Chondrocyte (in vitro differentiated cells): ENCODE measurements at regions not wholly inside any gene's neighbourhood (a gene's known extent, or its start where the extent isn't known, plus 50 kb on each side); places are given as distances from the start of the nearest gene placed in this dataset.

Source experiments
- DNase-seq: peaks from one replicate; pipeline ENCODE4 v3.0.0; 2021; ENCODE audit warnings: mixed read lengths, low spot score
- H3K27ac Mint-ChIP-seq: one replicate; pipeline ENCODE4 v1.8.0; 2021; ENCODE audit warnings: mild to moderate bottlenecking, moderate library complexity, mixed read lengths; ENCODE audit not compliant: unreplicated experiment
- H3K27me3 Mint-ChIP-seq: 2 replicates; pipeline ENCODE4 v1.8.0; 2021; ENCODE audit warnings: low read depth, mixed read lengths
- H3K36me3 Mint-ChIP-seq: 2 replicates; pipeline ENCODE4 v1.8.0; 2021; ENCODE audit warnings: low read depth, mixed read lengths
- H3K4me1 Mint-ChIP-seq: 2 replicates; pipeline ENCODE4 v1.8.0; 2021; ENCODE audit warnings: low read depth, mild to moderate bottlenecking, mixed read lengths
- H3K4me3 Mint-ChIP-seq: one replicate; pipeline ENCODE4 v1.8.0; 2021; ENCODE audit warnings: mild to moderate bottlenecking, moderate library complexity, mixed read lengths; ENCODE audit not compliant: unreplicated experiment
- H3K9me3 Mint-ChIP-seq: 2 replicates; pipeline ENCODE4 v1.8.0; 2021; ENCODE audit warnings: low read depth, mixed read lengths
- TF ChIP-seq, protein P1 (sequence below): fragments of 200-600 bp; sonication (generic); IDR thresholded peaks from 2 replicates; pipeline ENCODE4 v1.5.0; 2021; ENCODE audit warnings: antibody characterized with exemption, mild to moderate bottlenecking, moderate library complexity

DNA sequence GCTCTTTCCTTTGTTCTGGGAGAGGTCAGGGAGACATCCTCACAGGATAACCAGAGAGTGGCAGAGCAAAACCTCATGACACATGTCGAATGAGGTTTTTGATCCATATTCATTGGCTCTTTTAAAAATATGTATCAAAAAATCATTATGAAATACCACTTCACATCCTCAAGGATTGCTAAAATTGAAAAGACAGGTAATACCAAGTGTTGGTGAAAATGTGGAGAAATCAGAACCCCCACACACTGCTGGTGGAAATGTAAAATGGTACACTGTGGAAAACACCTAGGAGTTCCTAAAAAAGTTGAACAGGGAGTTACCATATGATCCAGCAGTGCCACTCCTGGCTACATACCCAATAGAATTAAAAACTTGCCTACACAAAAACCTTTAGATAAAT lies 107.8 kb upstream of the ARID2 start:
- no peaks in the 10 kb centered on the region for H3K4me1 Mint-ChIP-seq
- peaks cover 7% of the 10 kb centered on the region for H3K9me3 Mint-ChIP-seq
- H3K27ac Mint-ChIP-seq: no peak overlapping the region
- H3K36me3 Mint-ChIP-seq: peaks cover 2% of the 10 kb centered on the region
- DNase-seq: no peak
- TF ChIP-seq, protein P1, sequence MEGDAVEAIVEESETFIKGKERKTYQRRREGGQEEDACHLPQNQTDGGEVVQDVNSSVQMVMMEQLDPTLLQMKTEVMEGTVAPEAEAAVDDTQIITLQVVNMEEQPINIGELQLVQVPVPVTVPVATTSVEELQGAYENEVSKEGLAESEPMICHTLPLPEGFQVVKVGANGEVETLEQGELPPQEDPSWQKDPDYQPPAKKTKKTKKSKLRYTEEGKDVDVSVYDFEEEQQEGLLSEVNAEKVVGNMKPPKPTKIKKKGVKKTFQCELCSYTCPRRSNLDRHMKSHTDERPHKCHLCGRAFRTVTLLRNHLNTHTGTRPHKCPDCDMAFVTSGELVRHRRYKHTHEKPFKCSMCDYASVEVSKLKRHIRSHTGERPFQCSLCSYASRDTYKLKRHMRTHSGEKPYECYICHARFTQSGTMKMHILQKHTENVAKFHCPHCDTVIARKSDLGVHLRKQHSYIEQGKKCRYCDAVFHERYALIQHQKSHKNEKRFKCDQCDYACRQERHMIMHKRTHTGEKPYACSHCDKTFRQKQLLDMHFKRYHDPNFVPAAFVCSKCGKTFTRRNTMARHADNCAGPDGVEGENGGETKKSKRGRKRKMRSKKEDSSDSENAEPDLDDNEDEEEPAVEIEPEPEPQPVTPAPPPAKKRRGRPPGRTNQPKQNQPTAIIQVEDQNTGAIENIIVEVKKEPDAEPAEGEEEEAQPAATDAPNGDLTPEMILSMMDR: no peak
- H3K27me3 Mint-ChIP-seq: peaks cover 6% of the 10 kb centered on the region
- H3K4me3 Mint-ChIP-seq: no peak overlapping the region

DNA sequence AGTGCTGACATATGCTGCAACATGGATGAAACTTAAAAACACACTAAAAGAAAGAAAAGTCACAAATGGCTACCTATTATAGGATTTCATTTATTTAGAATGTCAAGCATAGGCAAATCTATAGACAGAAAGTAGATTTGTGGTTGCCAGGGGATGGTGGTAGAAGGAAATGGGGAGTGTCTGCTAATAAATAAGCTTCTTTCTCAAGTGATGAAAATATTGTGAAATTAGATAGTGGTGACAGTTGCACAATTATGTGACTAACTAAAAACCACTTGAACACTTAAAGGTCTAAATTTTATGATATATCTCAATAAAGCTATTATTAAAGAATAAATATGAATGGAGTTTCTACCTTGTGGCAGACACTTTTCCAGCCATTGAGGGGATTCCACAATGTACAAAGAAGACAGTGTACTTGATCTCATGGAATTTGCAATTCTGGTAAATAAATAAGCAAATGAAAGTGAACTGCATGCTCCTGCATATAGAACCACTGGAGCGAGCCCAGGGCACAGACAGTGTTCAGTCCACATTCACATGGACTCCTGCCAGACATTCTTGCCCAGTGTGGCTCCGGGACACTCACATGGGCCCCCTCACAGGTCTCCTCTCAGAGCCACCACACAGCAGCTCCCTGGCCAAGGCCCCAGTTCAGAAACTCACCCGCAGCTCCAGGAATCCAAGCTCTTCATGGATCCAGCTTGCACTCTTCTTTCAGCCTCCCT lies 107.1 kb upstream of the ARID2 start:
- H3K4me1 Mint-ChIP-seq: no peaks in the 10 kb centered on the region
- peaks cover 2% of the 10 kb centered on the region for H3K36me3 Mint-ChIP-seq
- H3K4me3 Mint-ChIP-seq: no peak overlapping the region
- peaks cover 6% of the 10 kb centered on the region for H3K27me3 Mint-ChIP-seq
- TF ChIP-seq, protein P1: no peak
- no peak for DNase-seq
- H3K9me3 Mint-ChIP-seq: peaks cover 7% of the 10 kb centered on the region
- H3K27ac Mint-ChIP-seq: no peak overlapping the region

DNA sequence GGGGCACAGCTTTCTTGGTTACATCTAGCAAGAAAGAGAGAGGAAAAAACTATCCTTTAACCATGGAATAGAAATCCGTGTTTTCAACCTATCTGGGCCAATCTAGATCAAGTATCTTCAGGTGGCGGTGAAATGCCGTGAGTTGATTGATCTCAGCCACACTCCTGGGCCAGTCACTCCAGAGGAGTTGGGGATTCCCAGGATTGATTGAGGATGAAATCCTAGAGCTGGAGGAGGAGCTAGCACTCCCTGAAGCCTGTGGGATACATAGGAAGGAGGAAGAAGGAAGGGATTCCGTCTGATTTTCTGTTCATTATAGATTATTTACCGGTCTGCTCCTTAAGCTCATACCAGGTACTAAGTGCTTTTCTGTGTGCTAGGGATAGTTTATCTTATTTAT lies 106.3 kb upstream of the ARID2 start:
- no peak for DNase-seq
- Mint-ChIP-seq H3K9me3 (peaks cover 7% of the 10 kb centered on the region), H3K27me3 (peaks cover 6% of the 10 kb centered on the region), H3K4me1 (no peaks in the 10 kb centered on the region), H3K36me3 (peaks cover 2% of the 10 kb centered on the region), H3K4me3 (no peak overlapping the region), H3K27ac (no peak overlapping the region)
- TF ChIP-seq, protein P1: no peak

DNA sequence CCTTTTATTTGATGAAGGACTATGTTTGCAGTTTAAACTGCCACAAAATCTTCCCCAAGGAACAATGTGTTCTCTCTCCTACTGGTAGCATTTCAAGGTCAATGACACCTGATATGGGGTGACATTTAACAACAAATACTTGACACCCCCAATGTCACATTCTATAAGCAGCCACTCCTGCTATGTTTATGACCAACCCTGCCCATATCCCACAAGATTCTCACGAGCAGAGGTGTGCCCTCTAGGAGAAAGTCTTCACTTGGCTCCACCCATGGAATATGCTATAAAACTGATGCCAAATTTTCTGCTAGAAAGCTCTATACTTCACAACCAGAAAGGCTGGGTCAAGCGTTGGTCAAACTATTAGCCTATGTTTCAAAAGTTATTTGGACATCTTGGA lies 105.6 kb upstream of the ARID2 start:
- Mint-ChIP-seq H3K36me3 (peaks cover 2% of the 10 kb centered on the region), H3K4me3 (no peak overlapping the region), H3K4me1 (no peaks in the 10 kb centered on the region), H3K27me3 (peaks cover 6% of the 10 kb centered on the region), H3K27ac (no peak overlapping the region), H3K9me3 (peaks cover 7% of the 10 kb centered on the region)
- TF ChIP-seq, protein P1: no peak
- DNase-seq: no peak

DNA sequence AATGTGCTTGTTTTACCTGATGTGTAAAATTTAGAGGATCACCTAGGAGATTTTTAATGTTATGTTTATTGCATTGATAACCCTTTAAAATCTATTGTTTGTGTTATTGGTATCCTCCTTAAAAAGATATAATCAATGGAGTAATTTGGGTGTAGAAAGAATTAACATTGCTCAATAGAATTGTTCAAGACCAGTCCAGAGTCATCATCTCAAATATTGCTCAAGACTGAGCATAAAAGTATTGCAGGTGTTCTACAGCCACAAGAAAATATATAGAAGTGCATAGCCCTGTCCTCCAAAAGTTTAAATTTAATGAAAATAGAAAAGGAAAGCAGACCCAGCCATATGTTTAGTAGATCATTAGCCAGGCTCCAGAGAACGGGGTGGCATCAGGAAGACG lies 102.5 kb upstream of the ARID2 start:
- H3K36me3 Mint-ChIP-seq: no peaks in the 10 kb centered on the region
- H3K27me3 Mint-ChIP-seq: peaks cover 11% of the 10 kb centered on the region
- no peak overlapping the region for H3K27ac Mint-ChIP-seq
- TF ChIP-seq, protein P1: no peak
- H3K4me1 Mint-ChIP-seq: no peaks in the 10 kb centered on the region
- H3K4me3 Mint-ChIP-seq: no peak overlapping the region
- H3K9me3 Mint-ChIP-seq: peaks cover 2% of the 10 kb centered on the region
- DNase-seq: no peak
